ENCODE measurements at regions not wholly inside any gene's neighbourhood (a gene's known extent, or its start where the extent isn't known, plus 50 kb on each side); places are given as distances from the start of the nearest gene placed in this dataset.
"Not testable (repeated sequence)": the region's sequence is repeated elsewhere in the genome, so short reads cannot be mapped to it uniquely, and the experiment has no call there.

- no peak overlapping the region for H3K9ac ChIP-seq (ENCODE audit: low read depth in 1 of 2, low read length in 2 of 2)
- no peak overlapping the region for H3K27ac ChIP-seq (ENCODE audit: low read depth in 1 of 2, low read length in 2 of 2)
- no peaks in the 10 kb centered on the region for H3K36me3 ChIP-seq (ENCODE audit: control insufficient read depth in 4 of 4, insufficient read depth in 3 of 4, low read depth in 1 of 4, low read length in 3 of 4)
- no peaks in the 10 kb centered on the region for H3K9me3 ChIP-seq (ENCODE audit: control insufficient read depth in 4 of 4, low read length in 3 of 4)
- TF ChIP-seq SP1 (IDR thresholded peaks at IDR 0.05), result no peak
- no peak for TF ChIP-seq RXRA (IDR thresholded peaks at IDR 0.05)
- TF ChIP-seq RAD21 (IDR thresholded peaks at IDR 0.05), result no peak
- DNase-seq (ENCODE audit: low spot score), result no peak
- H3K27me3 ChIP-seq (ENCODE audit: control insufficient read depth in 4 of 4, insufficient read depth in 4 of 4, low read length in 3 of 4), result peaks cover 0 to 7% (median 3%) of the 10 kb centered on the region in 4 donors
- 93% methylated on average over 10 of the region's 10 CpGs for WGBS
- H3K4me1 ChIP-seq (ENCODE audit: control insufficient read depth in 4 of 4, insufficient read depth in 4 of 4, low read length in 3 of 4), result no peaks in the 10 kb centered on the region
- H3K4me3 ChIP-seq (ENCODE audit: low read depth in 1 of 3, low read length in 3 of 3), result no peak overlapping the region
These were observed 204.6 kb upstream of the TSC22D1 start for GRCh38 chr13:44780591-44781280.

- Histone ChIP-seq H3K4me3 (ENCODE audit: low read depth in 1 of 3, low read length in 3 of 3) (no peak overlapping the region), H3K27me3 (ENCODE audit: control insufficient read depth in 4 of 4, insufficient read depth in 4 of 4, low read length in 3 of 4) (peaks cover 0 to 7% (median 3%) of the 10 kb centered on the region in 4 donors), H3K4me1 (ENCODE audit: control insufficient read depth in 4 of 4, insufficient read depth in 4 of 4, low read length in 3 of 4) (no peaks in the 10 kb centered on the region), H3K36me3 (ENCODE audit: control insufficient read depth in 4 of 4, insufficient read depth in 3 of 4, low read depth in 1 of 4, low read length in 3 of 4) (no peaks in the 10 kb centered on the region), H3K9me3 (ENCODE audit: control insufficient read depth in 4 of 4, low read length in 3 of 4) (no peaks in the 10 kb centered on the region), H3K9ac (ENCODE audit: low read depth in 1 of 2, low read length in 2 of 2) (no peak overlapping the region), H3K27ac (ENCODE audit: low read depth in 1 of 2, low read length in 2 of 2) (no peak overlapping the region)
- 52% methylated on average over 9 of the region's 9 CpGs for WGBS
- DNase-seq (ENCODE audit: low spot score), result no peak
- no peak for TF ChIP-seq CTCF (IDR thresholded peaks at IDR 0.05; ENCODE audit: low read depth, low read length, missing input control)
- no peak for TF ChIP-seq TAF1 (conservative IDR thresholded peaks at IDR 0.05)
- no peak for TF ChIP-seq REST (IDR thresholded peaks at IDR 0.05)
- TF ChIP-seq ZBTB33 (IDR thresholded peaks at IDR 0.05), result no peak
- no peak for TF ChIP-seq EGR1 (IDR thresholded peaks at IDR 0.05; ENCODE audit: low read depth in 2 of 2)
- no peak for TF ChIP-seq SP1 (IDR thresholded peaks at IDR 0.05)
- TF ChIP-seq FOXA1 (IDR thresholded peaks at IDR 0.05), result no peak
- TF ChIP-seq HNF4A (conservative IDR thresholded peaks at IDR 0.05), result no peak
- TF ChIP-seq FOXA2 (IDR thresholded peaks at IDR 0.05), result no peak
- TF ChIP-seq GABPA (IDR thresholded peaks at IDR 0.05 in 1 of 2, conservative IDR thresholded peaks at IDR 0.05 in 1 of 2), result no peak
- TF ChIP-seq YY1 (IDR thresholded peaks at IDR 0.05), result no peak
- TF ChIP-seq RAD21 (IDR thresholded peaks at IDR 0.05), result no peak
- no peak for TF ChIP-seq JUND (IDR thresholded peaks at IDR 0.05)
- no peak for TF ChIP-seq HNF4G (IDR thresholded peaks at IDR 0.05)
- TF ChIP-seq RXRA (IDR thresholded peaks at IDR 0.05), result no peak
- TF ChIP-seq MAX (IDR thresholded peaks at IDR 0.05), result no peak
- TF ChIP-seq ATF3 (IDR thresholded peaks at IDR 0.05), result no peak
- TF ChIP-seq NR2F2 (IDR thresholded peaks at IDR 0.05), result no peak
These were observed 202.8 kb upstream of the TSC22D1 start for GRCh38 chr13:44778761-44779484.

- H3K27me3 ChIP-seq (ENCODE audit: control insufficient read depth in 4 of 4, insufficient read depth in 4 of 4, low read length in 3 of 4); H3K9ac ChIP-seq (ENCODE audit: low read depth in 1 of 2, low read length in 2 of 2); H3K4me3 ChIP-seq (ENCODE audit: low read depth in 1 of 3, low read length in 3 of 3); DNase-seq (ENCODE audit: low spot score); H3K9me3 ChIP-seq (ENCODE audit: control insufficient read depth in 4 of 4, low read length in 3 of 4); H3K36me3 ChIP-seq (ENCODE audit: control insufficient read depth in 4 of 4, insufficient read depth in 3 of 4, low read depth in 1 of 4, low read length in 3 of 4); H3K27ac ChIP-seq (ENCODE audit: low read depth in 1 of 2, low read length in 2 of 2); H3K4me1 ChIP-seq (ENCODE audit: control insufficient read depth in 4 of 4, insufficient read depth in 4 of 4, low read length in 3 of 4): not testable (repeated sequence)
- WGBS, result 88% methylated on average over 3 of the region's 3 CpGs
These were observed 199.2 kb upstream of the TSC22D1 start for GRCh38 chr13:44775290-44775689.

Measured in liver (tissue), 8 donors.